Activated T-cell treated with anti-CD3 and anti-CD28 coated beads, Interleukin-2, amount 50 U/mL, for 72 hours (primary cell): ENCODE measurements at regions not wholly inside any gene's neighbourhood (a gene's known extent, or its start where the extent isn't known, plus 50 kb on each side); places are given as distances from the start of the nearest gene placed in this dataset.

ENCODE experiments used
- ATAC-seq, 2 donors: fragments of 150-1000 bp; cut with Tn5 transposase; replicated peaks in 1 of 2; 2 replicates each; pipeline ENCODE4 v1.10.0; 2021; ENCODE audit warnings: moderate library complexity in 2 of 2, mild to moderate bottlenecking in 1 of 2
- DNase-seq, 2 donors: peaks; one replicate each; pipeline ENCODE4 v3.0.0; 2021 to 2022; ENCODE audit warnings: mixed read lengths in 1 of 2
- H3K27ac Mint-ChIP-seq: one replicate; pipeline ENCODE4 v1.8.0; 2022; ENCODE audit warnings: mild to moderate bottlenecking, moderate library complexity, mixed read lengths
- H3K27me3 Mint-ChIP-seq: one replicate; pipeline ENCODE4 v1.8.0; 2022; ENCODE audit warnings: low read depth, mixed read lengths
- H3K36me3 Mint-ChIP-seq, 2 donors: one replicate each; pipeline ENCODE4 v1.8.0; 2022; ENCODE audit warnings: mixed read lengths in 2 of 2, mild to moderate bottlenecking in 1 of 2; ENCODE audit not compliant: insufficient read depth in 2 of 2
- H3K4me1 Mint-ChIP-seq: one replicate; pipeline ENCODE4 v1.8.0; 2022; ENCODE audit warnings: low read depth, mixed read lengths
- H3K4me3 Mint-ChIP-seq, 2 donors: one replicate each; pipeline ENCODE4 v1.8.0; 2022; ENCODE audit warnings: mild to moderate bottlenecking in 2 of 2, mixed read lengths in 2 of 2, moderate library complexity in 2 of 2
- H3K9me3 Mint-ChIP-seq, 2 donors: one replicate each; pipeline ENCODE4 v1.8.0; 2022; ENCODE audit warnings: mixed read lengths in 2 of 2

GRCh38 chr11:31871310-31872075 is 60.4 kb upstream of the PAX6 start:
- DNase-seq (no peak), ATAC-seq (no peak)
- no peaks in the 10 kb centered on the region for H3K4me1 Mint-ChIP-seq
- H3K4me3 Mint-ChIP-seq: no peak overlapping the region
- H3K27ac Mint-ChIP-seq: no peak overlapping the region
- no peaks in the 10 kb centered on the region for H3K9me3 Mint-ChIP-seq
- peaks cover 29% of the 10 kb centered on the region for H3K27me3 Mint-ChIP-seq
- H3K36me3 Mint-ChIP-seq: no peaks in the 10 kb centered on the region

GRCh38 chr11:31870609-31871309 is 59.6 kb upstream of the PAX6 start:
- ATAC-seq (peak in 1 of 2 donors; percentile 45), DNase-seq (peak; percentile 24 to 31)
- Mint-ChIP-seq H3K9me3 (no peaks in the 10 kb centered on the region), H3K36me3 (no peaks in the 10 kb centered on the region), H3K27ac (no peak overlapping the region), H3K4me3 (no peak overlapping the region), H3K27me3 (peaks cover 30% of the 10 kb centered on the region), H3K4me1 (no peaks in the 10 kb centered on the region)

GRCh38 chr11:31869986-31870385 is 58.9 kb upstream of the PAX6 start:
- no peaks in the 10 kb centered on the region for H3K4me1 Mint-ChIP-seq
- no peak for ATAC-seq
- H3K36me3 Mint-ChIP-seq: no peaks in the 10 kb centered on the region
- DNase-seq: no peak
- H3K9me3 Mint-ChIP-seq: no peaks in the 10 kb centered on the region
- no peak overlapping the region for H3K4me3 Mint-ChIP-seq
- no peak overlapping the region for H3K27ac Mint-ChIP-seq
- H3K27me3 Mint-ChIP-seq: peaks cover 35% of the 10 kb centered on the region

GRCh38 chr11:31865606-31866300 is 54.6 kb upstream of the PAX6 start:
- H3K27me3 Mint-ChIP-seq: peaks cover 43% of the 10 kb centered on the region
- DNase-seq (no peak), ATAC-seq (no peak)
- peaks cover 1 to 2% of the 10 kb centered on the region in 2 donors for H3K9me3 Mint-ChIP-seq
- no peaks in the 10 kb centered on the region for H3K4me1 Mint-ChIP-seq
- no peak overlapping the region for H3K27ac Mint-ChIP-seq
- no peak overlapping the region for H3K4me3 Mint-ChIP-seq
- no peaks in the 10 kb centered on the region for H3K36me3 Mint-ChIP-seq

- Mint-ChIP-seq H3K27ac (no peak overlapping the region), H3K4me3 (no peak overlapping the region), H3K4me1 (no peaks in the 10 kb centered on the region), H3K9me3 (peaks cover 1 to 2% of the 10 kb centered on the region in 2 donors), H3K36me3 (no peaks in the 10 kb centered on the region), H3K27me3 (peaks cover 57% of the 10 kb centered on the region)
- ATAC-seq (no peak), DNase-seq (no peak)
Observed at GRCh38 chr11:31863170-31863832, 52.2 kb upstream of the PAX6 start.

- no peaks in the 10 kb centered on the region for H3K4me1 Mint-ChIP-seq
- ATAC-seq (no peak), DNase-seq (no peak)
- H3K27ac Mint-ChIP-seq: no peak overlapping the region
- no peak overlapping the region for H3K4me3 Mint-ChIP-seq
- no peaks in the 10 kb centered on the region for H3K36me3 Mint-ChIP-seq
- peaks cover 1 to 2% of the 10 kb centered on the region in 2 donors for H3K9me3 Mint-ChIP-seq
- peaks cover 47% of the 10 kb centered on the region for H3K27me3 Mint-ChIP-seq
Observed at GRCh38 chr11:31861011-31861410, 49.9 kb upstream of the PAX6 start.
